K562 (cell line): ENCODE measurements at regions not wholly inside any gene's neighbourhood (a gene's known extent, or its start where the extent isn't known, plus 50 kb on each side); places are given as distances from the start of the nearest gene placed in this dataset.

Source experiments
- ATAC-seq: fragments of 200-7000 bp; cut with Tn5 transposase; 3 replicates; pipeline ENCODE4 v1.9.1; 2020; ENCODE audit warnings: moderate library complexity
- BruUV-seq: library from RNA; stranded (reverse); fragments of 400-500 nt; replicated peaks from 2 replicates; lab custom pipeline; 2021; lab: Mats Ljungman, UMichigan
- CTCF ChIA-PET: fragments of 300-600 bp; formaldehyde crosslinking; extraction: SDS; loops from one replicate; lab custom pipeline; 2021; ENCODE audit warnings: low intra/inter-chr PET ratio; lab: Yijun Ruan, JAX
- POLR2A ChIA-PET: fragments of 300-600, 350-650 bp; sonication (Branson Sonifier 250); formaldehyde crosslinking; extraction: SDS; loops from one replicate; lab custom pipeline; 2021; ENCODE audit warnings: antibody characterized with exemption, inconsistent platforms; lab: Yijun Ruan, JAX
- DNase-seq, 4 experiments: peaks; one replicate each; pipeline versions ENCODE4 v3.0.0 to v3.0.0-alpha.2; 2011 to 2018; ENCODE audit warnings: low spot score in 3 of 4, mixed read lengths in 3 of 4; ENCODE audit errors: extremely low read depth in 1 of 4
- FAIRE-seq: peaks from 2 replicates; lab custom pipeline; 2011; peaks lifted over from hg19 to GRCh38; lab: Jason Lieb, UNC
- H2AFZ ChIP-seq: 2 replicates; pipeline ENCODE4 v1.6.0; 2011; ENCODE audit warnings: low read depth, low read length, control low read depth, inconsistent platforms
- H3K27ac ChIP-seq: fragments of 200-600 bp; 3 replicates; pipeline ENCODE4 v1.8.0; 2011; ENCODE audit warnings: low read depth, mild to moderate bottlenecking, control low read depth, inconsistent platforms, low read length, moderate library complexity, mixed read lengths; ENCODE audit errors: extremely low read depth
- H3K27me3 ChIP-seq, 2 experiments: fragments of 300-600 bp in 1 of 2; 2 replicates in 1 of 2; 3 replicates in 1 of 2; pipeline versions ENCODE4 v1.6.0 to v1.8.0; 2011; ENCODE audit warnings: inconsistent platforms in 2 of 2, low read length in 2 of 2, mild to moderate bottlenecking in 1 of 2, mixed read lengths in 1 of 2, moderate library complexity in 1 of 2; ENCODE audit not compliant: control insufficient read depth in 2 of 2, insufficient read depth in 2 of 2
- H3K36me3 ChIP-seq: fragments of 300-600 bp; 3 replicates; pipeline ENCODE4 v1.8.0; 2011; ENCODE audit warnings: mild to moderate bottlenecking, low read length, inconsistent platforms; ENCODE audit not compliant: control insufficient read depth, insufficient read depth
- H3K4me1 ChIP-seq, 2 experiments: fragments of 200-600 bp in 1 of 2; replicated peaks in 1 of 2; 2 replicates in 1 of 2; 3 replicates in 1 of 2; pipeline versions ENCODE4 v1.5.1 to v1.8.0; 2011; ENCODE audit warnings: inconsistent platforms in 2 of 2, low read length in 2 of 2, mild to moderate bottlenecking in 1 of 2, mixed read lengths in 1 of 2, moderate library complexity in 1 of 2; ENCODE audit not compliant: control insufficient read depth in 2 of 2, insufficient read depth in 2 of 2
- H3K4me2 ChIP-seq: 2 replicates; pipeline ENCODE4 v1.6.1; 2011; ENCODE audit warnings: low read length, control low read depth, inconsistent platforms, mixed read lengths; ENCODE audit not compliant: insufficient read depth
- H3K4me3 ChIP-seq: fragments of 200-600 bp; sonication (generic), shearing (Covaris generic); 2 replicates; pipeline ENCODE4 v1.5.1; 2016; ENCODE audit warnings: control low read depth, inconsistent platforms
- H3K79me2 ChIP-seq: fragments of 200-600 bp; 3 replicates; pipeline ENCODE4 v1.8.0; 2011; ENCODE audit warnings: low read length, inconsistent platforms; ENCODE audit not compliant: control insufficient read depth, insufficient read depth
- H3K9ac ChIP-seq, 2 experiments: 2 replicates each; pipeline versions ENCODE4 v1.6.0 to v1.6.1; 2011; ENCODE audit warnings: low read depth in 2 of 2, low read length in 2 of 2, control low read depth in 1 of 2, inconsistent platforms in 1 of 2, mild to moderate bottlenecking in 1 of 2, mixed read lengths in 1 of 2; ENCODE audit not compliant: insufficient read depth in 1 of 2
- H3K9me1 ChIP-seq: one replicate; pipeline ENCODE4 v1.6.0; 2011; ENCODE audit warnings: inconsistent platforms, mild to moderate bottlenecking, low read length, moderate library complexity; ENCODE audit not compliant: control insufficient read depth, insufficient read depth
- H3K9me3 ChIP-seq: replicated peaks from 2 replicates; pipeline ENCODE4 v1.5.1; 2011; ENCODE audit warnings: low read depth, low read length, inconsistent platforms; ENCODE audit not compliant: control insufficient read depth, insufficient read depth
- H4K20me1 ChIP-seq: replicated peaks from 2 replicates; pipeline ENCODE4 v1.6.1; 2011; ENCODE audit warnings: low read length, inconsistent platforms, mixed read lengths; ENCODE audit not compliant: control insufficient read depth, insufficient read depth
- BRD9 ChIP-seq: fragments of 450-650 bp; IDR thresholded peaks from 2 replicates; pipeline ENCODE4 v1.6.1; 2018; ENCODE audit warnings: low read depth; ENCODE audit not compliant: partially characterized antibody
- CREB5 ChIP-seq: fragments of 250-450 bp; sonication (Bioruptor Pico); IDR thresholded peaks from 2 replicates; pipeline ENCODE4 v1.5.0; 2020; ENCODE audit warnings: mild to moderate bottlenecking
- MLLT1 ChIP-seq, 2 experiments: fragments of 450-650 bp; IDR thresholded peaks; 2 replicates each; pipeline ENCODE4 v1.6.1; 2016
- NFIC ChIP-seq: fragments of 450-650 bp; IDR thresholded peaks from 2 replicates; pipeline ENCODE4 v1.6.1; 2017; ENCODE audit warnings: mild to moderate bottlenecking, inconsistent platforms
- PURB ChIP-seq: sonication (generic); formaldehyde crosslinking; IDR thresholded peaks from 2 replicates; pipeline ENCODE4 v1.9.0; 2021; ENCODE audit warnings: low read depth, mild to moderate bottlenecking, missing genetic modification reagents
- ZNF318 ChIP-seq, 2 experiments: fragments of 450-650 bp; IDR thresholded peaks; 2 replicates each; pipeline ENCODE4 v1.6.1; 2016; ENCODE audit warnings: mild to moderate bottlenecking in 2 of 2, borderline replicate concordance in 1 of 2, low read depth in 1 of 2, moderate library complexity in 1 of 2
- WGBS: fragments of 100-300 bp; shearing (Covaris generic); methylation state at CpG from one replicate; pipeline ENCODE4 v1.1.6; 2016; ENCODE audit warnings: low coverage, mixed read lengths; ENCODE audit not compliant: insufficient coverage; ENCODE audit errors: missing lambda C conversion rate; 5-methylcytosine and 5-hydroxymethylcytosine counted together
- in situ Hi-C: fragments of 300-500 bp; cut with MboI; formaldehyde crosslinking; loops from 4 replicates; pipeline ENCODE4 v1.15.0; 2018; ENCODE audit warnings: inconsistent platforms, mixed read lengths
- intact Hi-C: fragments of 100-400 bp; cut with micrococcal nuclease; formaldehyde crosslinking; loops from 2 replicates; pipeline ENCODE4 v1.14.2; 2022
- TF ChIP-seq, protein P1 (sequence below), 2 experiments: IDR thresholded peaks; 2 replicates each; pipeline ENCODE4 v1.6.1; 2011; ENCODE audit warnings: borderline replicate concordance in 1 of 2, control low read depth in 1 of 2, low read depth in 1 of 2, low read length in 1 of 2, mild to moderate bottlenecking in 1 of 2, mixed read lengths in 1 of 2, moderate library complexity in 1 of 2; ENCODE audit not compliant: insufficient read depth in 1 of 2, insufficient read length in 1 of 2, poor library complexity in 1 of 2, severe bottlenecking in 1 of 2; ENCODE audit errors: extremely low read depth in 1 of 2
- TF ChIP-seq, protein P2 (sequence below): fragments of 250-450 bp; sonication (Bioruptor Pico); IDR thresholded peaks from 2 replicates; pipeline ENCODE4 v1.8.0; 2022; ENCODE audit warnings: moderate library complexity, mild to moderate bottlenecking, inconsistent platforms

DNA sequence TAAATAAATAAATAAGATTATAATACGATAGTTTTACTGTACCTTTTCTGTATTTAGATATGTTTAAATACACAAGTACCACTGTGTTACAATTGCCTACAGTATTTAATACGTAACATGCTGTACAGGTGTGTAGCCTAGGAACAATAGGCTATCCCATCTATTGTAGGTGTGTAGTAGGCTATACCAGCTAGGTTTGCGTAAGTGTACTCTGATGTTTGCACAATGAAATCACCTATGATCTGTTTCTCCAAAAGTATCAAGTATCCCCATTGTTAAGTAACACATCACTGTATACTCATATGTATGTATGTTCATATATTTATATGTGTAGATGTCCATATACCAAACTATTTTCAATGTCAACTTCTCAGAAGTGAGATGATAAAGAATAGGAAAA, 118.2 kb upstream of the RND3 start:
- FAIRE-seq (no peak), DNase-seq (no peak), ATAC-seq (no peak)
- POLR2A ChIA-PET = no interaction called here
- no peaks in the 10 kb centered on the region for H4K20me1 ChIP-seq
- H3K9me1 ChIP-seq = no peaks in the 10 kb centered on the region
- BruUV-seq = no TSS peak
- no peak overlapping the region for H2AFZ ChIP-seq
- no peak overlapping the region for H3K9ac ChIP-seq
- no peaks in the 10 kb centered on the region for H3K79me2 ChIP-seq
- H3K36me3 ChIP-seq = no peaks in the 10 kb centered on the region
- WGBS = 0% methylated on average over 3 of the region's 3 CpGs
- CTCF ChIA-PET = no interaction called here
- H3K4me2 ChIP-seq = no peak overlapping the region
- intact Hi-C loops (no loop called here), in situ Hi-C loops (no loop called here)
- no peaks in the 10 kb centered on the region; the same call in none of the 2 replicates for H3K9me3 ChIP-seq
- no peak overlapping the region for H3K4me3 ChIP-seq
- no peak overlapping the region for H3K27ac ChIP-seq
- H3K4me1 ChIP-seq = no peaks in the 10 kb centered on the region
- no peaks in the 10 kb centered on the region for H3K27me3 ChIP-seq
- TF ChIP-seq PURB (CRISPR knock-in tag) (no peak), NFIC (no peak), MLLT1 (IDR thresholded peaks at IDR 0.05) (no peak), ZNF318 (IDR thresholded peaks at IDR 0.05; ENCODE audit: borderline replicate concordance in 1 of 2, low read depth in 1 of 2) (no peak), CREB5 (CRISPR knock-in tag) (no peak), BRD9 (no peak)
- TF ChIP-seq, protein P1, sequence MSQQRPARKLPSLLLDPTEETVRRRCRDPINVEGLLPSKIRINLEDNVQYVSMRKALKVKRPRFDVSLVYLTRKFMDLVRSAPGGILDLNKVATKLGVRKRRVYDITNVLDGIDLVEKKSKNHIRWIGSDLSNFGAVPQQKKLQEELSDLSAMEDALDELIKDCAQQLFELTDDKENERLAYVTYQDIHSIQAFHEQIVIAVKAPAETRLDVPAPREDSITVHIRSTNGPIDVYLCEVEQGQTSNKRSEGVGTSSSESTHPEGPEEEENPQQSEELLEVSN (IDR thresholded peaks at IDR 0.05; ENCODE audit: borderline replicate concordance in 1 of 2, extremely low read depth in 1 of 2, insufficient read depth in 1 of 2, insufficient read length in 1 of 2, low read depth in 1 of 2, low read length in 1 of 2, poor library complexity in 1 of 2, severe bottlenecking in 1 of 2) = no peak
- TF ChIP-seq, protein P2, sequence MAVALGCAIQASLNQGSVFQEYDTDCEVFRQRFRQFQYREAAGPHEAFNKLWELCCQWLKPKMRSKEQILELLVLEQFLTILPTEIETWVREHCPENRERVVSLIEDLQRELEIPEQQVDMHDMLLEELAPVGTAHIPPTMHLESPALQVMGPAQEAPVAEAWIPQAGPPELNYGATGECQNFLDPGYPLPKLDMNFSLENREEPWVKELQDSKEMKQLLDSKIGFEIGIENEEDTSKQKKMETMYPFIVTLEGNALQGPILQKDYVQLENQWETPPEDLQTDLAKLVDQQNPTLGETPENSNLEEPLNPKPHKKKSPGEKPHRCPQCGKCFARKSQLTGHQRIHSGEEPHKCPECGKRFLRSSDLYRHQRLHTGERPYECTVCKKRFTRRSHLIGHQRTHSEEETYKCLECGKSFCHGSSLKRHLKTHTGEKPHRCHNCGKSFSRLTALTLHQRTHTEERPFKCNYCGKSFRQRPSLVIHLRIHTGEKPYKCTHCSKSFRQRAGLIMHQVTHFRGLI (CRISPR knock-in tag) = no peak
